Kidney (tissue), 13 donors: ENCODE measurements at regions not wholly inside any gene's neighbourhood (a gene's known extent, or its start where the extent isn't known, plus 50 kb on each side); places are given as distances from the start of the nearest gene placed in this dataset.

Experiments used
- DNase-seq, 5 donors: peaks; one replicate each; pipeline ENCODE4 v3.0.0-alpha.2; 2013 to 2020
- FAIRE-seq: peaks from 2 replicates; lab custom pipeline; 2012; peaks lifted over from hg19 to GRCh38; lab: Jason Lieb, UNC
- H3K27ac ChIP-seq, 2 donors: one replicate each; pipeline ENCODE4 v1.7.0; 2013; ENCODE audit warnings: low read depth in 2 of 2, low read length in 2 of 2, inconsistent platforms in 1 of 2
- H3K27me3 ChIP-seq: one replicate; pipeline ENCODE4 v1.7.1; 2013; ENCODE audit warnings: low read length, inconsistent platforms; ENCODE audit not compliant: control insufficient read depth, insufficient read depth
- H3K36me3 ChIP-seq, 3 donors: one replicate each; pipeline versions ENCODE4 v1.7.0 to v1.7.1; 2013; ENCODE audit warnings: low read length in 3 of 3, control low read depth in 1 of 3, inconsistent platforms in 1 of 3; ENCODE audit not compliant: insufficient read depth in 3 of 3, control insufficient read depth in 2 of 3
- H3K4me1 ChIP-seq, 3 donors: one replicate each; pipeline versions ENCODE4 v1.7.0 to v1.7.1; 2013; ENCODE audit warnings: low read length in 3 of 3, inconsistent platforms in 1 of 3, low read depth in 1 of 3; ENCODE audit not compliant: control insufficient read depth in 2 of 3, insufficient read depth in 2 of 3
- H3K4me3 ChIP-seq, 3 donors: one replicate each; pipeline versions ENCODE4 v1.7.0 to v1.8.1; 2013; ENCODE audit warnings: low read length in 3 of 3, control low read depth in 1 of 3, inconsistent platforms in 1 of 3
- H3K9ac ChIP-seq, 3 donors: one replicate each; pipeline versions ENCODE4 v1.7.0 to v1.7.1; 2013; ENCODE audit warnings: low read length in 3 of 3, control low read depth in 1 of 3, inconsistent platforms in 1 of 3
- H3K9me3 ChIP-seq, 3 donors: one replicate each; pipeline versions ENCODE4 v1.7.0 to v1.7.1; 2013; ENCODE audit warnings: low read length in 3 of 3, control low read depth in 1 of 3, inconsistent platforms in 1 of 3; ENCODE audit not compliant: control insufficient read depth in 2 of 3, insufficient read depth in 1 of 3
- intact Hi-C: fragments of 100-400 bp; cut with DNase I; formaldehyde crosslinking; loops from one replicate; pipeline ENCODE4 v1.11.1; 2022
- TF ChIP-seq, protein P1 (sequence below): IDR thresholded peaks from 3 replicates; pipeline ENCODE4 v1.5.1; 2012; ENCODE audit warnings: mild to moderate bottlenecking, moderate library complexity, borderline replicate concordance; ENCODE audit not compliant: insufficient read depth; ENCODE audit errors: extremely low read depth
- donor health status: control.
- donor health status: control.
- donor health status: control.
- donor health status: control.
- donor health status: control.
- donor health status: DM: yes; HTN: yes; CAD: no.
- donor health status: Normal renal cell carcinoma (clear cell type).

DNA sequence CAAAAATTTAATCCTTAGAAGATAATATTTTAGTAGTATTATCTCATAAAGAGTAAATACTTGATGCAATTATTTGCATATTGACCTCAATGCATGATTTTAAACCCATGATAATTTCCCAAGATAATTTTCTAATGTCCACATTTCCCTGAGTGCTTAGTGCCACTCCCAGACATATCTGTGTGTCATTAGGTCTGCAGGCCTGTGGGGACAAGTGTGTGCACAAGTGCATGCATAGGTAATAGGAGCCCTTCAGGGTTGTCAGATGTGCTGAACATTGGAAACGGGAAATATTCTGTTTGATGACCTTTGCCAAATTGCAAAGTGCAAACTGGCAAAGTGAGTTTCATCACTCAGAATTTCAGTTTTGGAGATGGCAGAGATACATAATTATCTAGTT lies 369.9 kb downstream of the KLF5 start:
- intact Hi-C loops = no loop called here
- no peak overlapping the region for H3K4me3 ChIP-seq
- no peaks in the 10 kb centered on the region for H3K4me1 ChIP-seq
- H3K27me3 ChIP-seq = no peaks in the 10 kb centered on the region
- H3K9ac ChIP-seq = no peak overlapping the region
- DNase-seq = no peak
- no peaks in the 10 kb centered on the region for H3K9me3 ChIP-seq
- no peak overlapping the region for H3K27ac ChIP-seq
- no peaks in the 10 kb centered on the region for H3K36me3 ChIP-seq
- TF ChIP-seq, protein P1, sequence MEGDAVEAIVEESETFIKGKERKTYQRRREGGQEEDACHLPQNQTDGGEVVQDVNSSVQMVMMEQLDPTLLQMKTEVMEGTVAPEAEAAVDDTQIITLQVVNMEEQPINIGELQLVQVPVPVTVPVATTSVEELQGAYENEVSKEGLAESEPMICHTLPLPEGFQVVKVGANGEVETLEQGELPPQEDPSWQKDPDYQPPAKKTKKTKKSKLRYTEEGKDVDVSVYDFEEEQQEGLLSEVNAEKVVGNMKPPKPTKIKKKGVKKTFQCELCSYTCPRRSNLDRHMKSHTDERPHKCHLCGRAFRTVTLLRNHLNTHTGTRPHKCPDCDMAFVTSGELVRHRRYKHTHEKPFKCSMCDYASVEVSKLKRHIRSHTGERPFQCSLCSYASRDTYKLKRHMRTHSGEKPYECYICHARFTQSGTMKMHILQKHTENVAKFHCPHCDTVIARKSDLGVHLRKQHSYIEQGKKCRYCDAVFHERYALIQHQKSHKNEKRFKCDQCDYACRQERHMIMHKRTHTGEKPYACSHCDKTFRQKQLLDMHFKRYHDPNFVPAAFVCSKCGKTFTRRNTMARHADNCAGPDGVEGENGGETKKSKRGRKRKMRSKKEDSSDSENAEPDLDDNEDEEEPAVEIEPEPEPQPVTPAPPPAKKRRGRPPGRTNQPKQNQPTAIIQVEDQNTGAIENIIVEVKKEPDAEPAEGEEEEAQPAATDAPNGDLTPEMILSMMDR = no peak
- FAIRE-seq = no peak

DNA sequence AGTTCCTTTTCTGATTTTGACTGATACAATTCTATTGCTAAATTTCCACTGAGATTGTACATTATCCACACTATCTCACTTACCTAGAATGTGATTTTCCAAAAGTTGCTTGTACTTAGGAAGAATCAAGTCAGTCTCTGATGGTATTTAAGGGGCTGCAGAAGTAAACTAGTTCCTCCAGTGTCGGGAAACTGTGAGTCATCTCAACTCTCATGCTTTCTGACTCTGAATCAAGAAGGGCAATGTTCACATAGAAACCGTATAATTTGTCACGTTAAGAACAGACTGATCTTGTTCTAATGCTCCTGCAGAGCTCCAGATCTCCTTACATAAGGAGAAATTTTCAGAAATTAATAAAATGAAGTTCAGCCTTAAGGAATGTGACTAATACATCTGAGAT lies 369.3 kb downstream of the KLF5 start:
- DNase-seq (peak in 1 of 5 donors; percentile 5), FAIRE-seq (no peak)
- intact Hi-C loops = no loop called here
- H3K27me3 ChIP-seq = no peaks in the 10 kb centered on the region
- no peak overlapping the region for H3K4me3 ChIP-seq
- no peaks in the 10 kb centered on the region for H3K4me1 ChIP-seq
- H3K9me3 ChIP-seq = no peaks in the 10 kb centered on the region
- TF ChIP-seq, protein P1 = no peak
- H3K36me3 ChIP-seq = no peaks in the 10 kb centered on the region
- H3K27ac ChIP-seq = no peak overlapping the region
- H3K9ac ChIP-seq = no peak overlapping the region

DNA sequence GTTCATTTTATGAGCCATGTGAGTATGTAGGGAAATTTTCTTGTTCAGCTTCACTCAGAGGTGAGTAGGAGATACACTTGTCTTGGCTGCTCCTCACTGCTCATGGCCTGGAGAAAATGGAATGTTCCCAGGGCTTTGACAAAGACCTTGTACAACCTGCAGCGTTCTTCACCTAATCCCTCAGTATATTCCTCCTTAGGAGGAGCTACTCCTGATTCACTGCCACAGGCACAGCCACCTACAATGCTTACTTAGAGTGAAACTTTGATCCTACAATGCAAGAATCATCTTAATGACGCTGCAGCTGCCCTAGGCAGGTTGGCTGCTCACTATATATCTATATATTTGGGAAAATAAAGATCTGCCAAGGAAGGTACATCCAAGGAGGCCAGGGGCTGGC lies 364.2 kb downstream of the KLF5 start:
- FAIRE-seq = no peak
- H3K36me3 ChIP-seq = no peaks in the 10 kb centered on the region
- no peak overlapping the region for H3K27ac ChIP-seq
- H3K9me3 ChIP-seq = no peaks in the 10 kb centered on the region
- no peak for DNase-seq
- no peaks in the 10 kb centered on the region for H3K27me3 ChIP-seq
- H3K4me3 ChIP-seq = no peak overlapping the region
- H3K9ac ChIP-seq = no peak overlapping the region
- TF ChIP-seq, protein P1 = no peak
- intact Hi-C loops = no loop called here
- no peaks in the 10 kb centered on the region for H3K4me1 ChIP-seq

DNA sequence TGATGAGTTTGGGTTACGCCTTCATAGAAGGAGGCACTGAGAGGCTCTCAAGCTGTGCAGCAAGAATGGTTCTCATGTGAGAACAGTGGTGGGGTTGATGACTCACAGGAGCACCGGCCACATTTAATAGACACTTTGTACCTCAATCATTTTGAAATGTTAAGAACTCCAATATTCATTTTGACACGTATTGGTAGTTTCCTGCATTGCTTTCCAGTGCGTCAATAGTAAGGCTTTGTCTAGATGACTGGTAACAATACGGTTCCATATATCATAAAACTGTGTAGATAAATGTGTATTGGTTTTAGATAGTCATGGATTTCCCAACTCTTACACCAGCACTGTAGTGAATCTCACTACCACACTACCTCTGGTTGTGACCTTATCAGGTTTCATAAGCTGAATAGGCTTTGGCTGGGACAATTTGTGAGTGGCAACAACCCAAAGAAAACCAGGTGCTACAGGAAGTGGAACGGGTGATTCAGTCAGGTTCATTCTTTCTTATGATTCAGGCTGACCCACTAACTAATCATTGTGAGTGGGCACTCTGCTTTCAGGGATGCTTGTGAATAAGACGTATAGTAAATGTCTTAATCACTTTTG lies 362.6 kb downstream of the KLF5 start:
- no peak for DNase-seq
- no peak overlapping the region for H3K9ac ChIP-seq

More for the DNA sequence above, 362.6 kb downstream of the KLF5 start:
- Histone ChIP-seq H3K4me3 (no peak overlapping the region), H3K27ac (no peak overlapping the region), H3K4me1 (no peaks in the 10 kb centered on the region), H3K9me3 (no peaks in the 10 kb centered on the region), H3K27me3 (no peaks in the 10 kb centered on the region), H3K36me3 (no peaks in the 10 kb centered on the region)
- TF ChIP-seq, protein P1 = no peak
- FAIRE-seq = no peak
- intact Hi-C loops = no loop called here
